A172 (cell line): ENCODE measurements at regions not wholly inside any gene's neighbourhood (a gene's known extent, or its start where the extent isn't known, plus 50 kb on each side); places are given as distances from the start of the nearest gene placed in this dataset.
A peak's percentile ranks its signal among the peaks of the same experiment; 100 is the strongest.

Source experiments
- DNase-seq: peaks from one replicate; pipeline ENCODE4 v3.0.0-alpha.2; 2015; ENCODE audit warnings: low spot score

- DNase-seq, result no peak
These were observed 749.3 kb upstream of the GOLIM4 start for GRCh38 chr3:168844894-168845482.

GRCh38 chr3:168844472-168844871 lies 748.7 kb upstream of the GOLIM4 start:
- DNase-seq, result no peak

- DNase-seq, result no peak
These were observed 747.8 kb upstream of the GOLIM4 start for GRCh38 chr3:168843481-168843880.

DNA sequence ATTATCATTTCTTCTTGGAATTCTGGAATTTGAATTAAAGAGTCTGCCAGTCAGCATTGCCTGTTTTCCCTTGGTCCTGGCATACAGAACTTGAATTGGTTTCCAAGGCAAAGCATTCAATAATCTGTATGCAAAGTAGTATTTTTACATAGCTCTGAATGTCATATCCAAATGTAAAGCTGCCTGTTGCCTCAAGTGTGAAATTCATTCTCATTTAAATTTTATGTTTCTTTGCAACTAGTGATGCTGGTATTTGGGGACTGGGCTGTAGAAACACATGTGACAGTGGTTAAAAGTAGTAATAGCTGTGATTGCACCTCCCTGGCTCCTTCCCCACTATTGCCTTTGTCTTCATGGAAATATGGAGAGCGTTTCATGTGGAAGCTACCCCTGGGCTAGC lies 743.9 kb upstream of the GOLIM4 start:
- DNase-seq, result no peak

DNA sequence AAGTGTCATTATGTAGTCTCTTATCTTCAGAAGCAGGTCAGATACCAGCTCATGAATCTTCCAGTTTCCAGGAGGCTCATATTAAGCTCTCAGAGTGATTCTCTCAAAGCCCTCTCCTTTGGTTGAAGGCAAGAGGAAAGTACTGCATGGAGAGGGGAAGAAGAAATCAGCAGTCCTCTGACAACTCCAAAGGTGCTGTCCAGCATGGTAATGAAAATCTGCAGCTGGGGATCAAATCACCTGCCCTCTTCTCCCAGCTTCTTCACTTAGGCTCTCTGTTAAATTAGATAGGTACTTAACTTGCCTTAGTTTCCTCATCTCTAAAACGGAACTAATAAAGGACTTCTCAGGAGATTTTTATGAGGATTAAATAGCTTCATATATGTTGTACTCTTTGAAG lies 738.8 kb upstream of the GOLIM4 start:
- no peak for DNase-seq

- DNase-seq, result no peak
These were observed 733.2 kb upstream of the GOLIM4 start for GRCh38 chr3:168828943-168829342.

GRCh38 chr3:168828536-168828935 lies 732.8 kb upstream of the GOLIM4 start:
- no peak for DNase-seq

- no peak for DNase-seq
These were observed 732.3 kb upstream of the GOLIM4 start for GRCh38 chr3:168828014-168828413.

DNA sequence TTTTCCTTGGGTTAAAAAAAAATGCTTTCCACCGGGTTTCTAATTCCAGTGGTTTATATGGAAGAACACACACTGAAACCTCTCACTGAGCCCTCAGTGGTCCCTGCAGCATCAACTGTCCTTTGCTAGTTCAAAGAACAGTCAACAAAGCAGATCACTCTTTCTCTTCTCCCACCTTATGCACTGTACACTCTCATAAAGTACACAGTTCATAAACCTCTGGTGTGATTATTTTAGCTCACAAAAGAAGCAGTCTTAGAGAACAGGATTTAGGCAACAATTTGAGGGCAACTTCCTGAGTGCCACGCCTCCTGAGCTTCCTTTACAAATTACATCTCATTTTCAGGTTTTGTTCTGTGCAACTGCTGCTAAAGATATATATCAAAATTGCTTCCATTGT lies 728.4 kb upstream of the GOLIM4 start:
- DNase-seq, result no peak

DNA sequence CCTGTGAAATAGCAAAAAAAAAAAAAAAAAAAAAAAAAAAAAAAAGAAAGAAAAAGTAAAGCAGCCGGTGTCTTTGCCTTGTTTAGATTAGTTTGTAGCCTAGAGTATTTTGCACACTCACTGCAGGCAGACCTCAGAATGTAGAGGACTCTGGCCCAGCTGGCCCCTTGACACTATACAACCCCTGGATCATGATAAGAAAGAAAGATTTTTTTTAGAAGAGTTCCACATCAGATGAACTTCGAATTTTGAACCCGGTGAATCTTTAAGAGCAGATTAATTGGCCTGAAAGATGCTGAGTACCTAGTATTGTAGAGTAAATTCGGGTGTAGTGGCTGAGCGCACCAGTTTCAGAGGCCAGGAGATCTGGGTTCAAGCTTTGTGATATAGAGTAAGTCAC lies 727.7 kb upstream of the GOLIM4 start:
- DNase-seq, result no peak

DNA sequence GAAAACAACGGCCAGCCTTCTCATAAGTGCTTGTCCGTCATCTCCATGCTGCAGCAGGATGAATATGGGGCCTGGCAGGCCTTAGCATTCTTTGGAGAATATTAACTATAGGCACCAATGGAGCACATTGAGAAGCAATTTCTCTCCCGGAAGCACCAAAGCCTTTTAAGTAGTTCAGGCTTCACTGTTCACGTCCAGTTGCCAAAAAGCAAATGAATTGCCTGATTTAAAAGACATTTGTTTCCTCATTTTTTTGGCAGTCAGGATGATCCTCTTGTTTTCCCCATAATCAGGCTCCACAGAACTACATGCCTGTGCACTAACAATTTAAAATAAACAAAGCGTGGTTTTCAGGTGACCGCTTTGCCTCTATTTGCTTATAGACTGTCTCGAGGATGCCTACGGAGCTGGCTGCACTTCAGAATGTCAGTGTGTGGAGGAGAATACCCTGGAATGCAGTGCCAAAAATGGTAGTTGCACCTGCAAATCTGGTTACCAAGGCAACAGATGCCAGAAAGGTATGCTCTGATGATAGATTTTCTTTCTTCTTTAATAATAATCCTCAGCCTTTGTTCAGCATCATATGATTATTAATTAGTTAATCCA lies 725.2 kb upstream of the GOLIM4 start:
- no peak for DNase-seq

DNA sequence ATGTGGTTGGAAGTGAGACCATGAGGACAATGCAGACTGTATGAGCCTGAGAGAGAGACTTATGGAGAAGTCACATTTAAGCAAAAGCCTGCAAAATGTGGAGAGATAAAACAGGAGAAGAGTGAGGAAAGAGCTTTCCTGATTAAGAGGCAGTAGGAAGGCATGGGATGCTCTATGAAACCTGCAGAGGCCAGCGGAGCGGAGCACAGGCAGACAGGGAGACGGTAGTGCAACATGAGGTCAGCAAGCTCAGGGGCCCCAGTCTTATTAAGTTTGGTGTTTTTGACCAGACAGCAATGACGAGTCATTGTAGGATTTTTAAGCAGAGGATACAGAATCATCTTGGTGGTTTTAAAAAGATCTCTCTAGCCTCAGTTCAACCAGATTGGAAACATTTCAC lies 721.5 kb upstream of the GOLIM4 start:
- DNase-seq, result no peak

DNA sequence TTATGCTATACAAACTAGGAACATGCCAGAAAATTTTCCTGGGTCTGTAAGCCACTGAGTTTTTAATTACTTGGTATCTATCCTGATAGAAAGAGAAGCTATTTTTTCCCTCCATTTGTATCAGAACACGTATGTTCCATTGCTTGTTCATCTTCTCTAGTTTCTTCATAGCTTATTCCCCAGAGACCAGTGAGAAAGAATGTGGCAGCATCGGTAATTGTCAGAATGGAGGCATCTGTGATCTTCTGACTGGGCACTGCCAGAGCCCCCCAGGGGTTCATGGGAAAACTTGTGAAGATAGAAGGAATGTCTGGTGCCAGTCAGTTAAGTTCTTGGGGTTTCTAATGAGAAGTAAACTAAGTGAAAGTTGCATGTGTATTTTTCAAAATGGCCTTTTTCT lies 720.2 kb upstream of the GOLIM4 start:
- no peak for DNase-seq

DNA sequence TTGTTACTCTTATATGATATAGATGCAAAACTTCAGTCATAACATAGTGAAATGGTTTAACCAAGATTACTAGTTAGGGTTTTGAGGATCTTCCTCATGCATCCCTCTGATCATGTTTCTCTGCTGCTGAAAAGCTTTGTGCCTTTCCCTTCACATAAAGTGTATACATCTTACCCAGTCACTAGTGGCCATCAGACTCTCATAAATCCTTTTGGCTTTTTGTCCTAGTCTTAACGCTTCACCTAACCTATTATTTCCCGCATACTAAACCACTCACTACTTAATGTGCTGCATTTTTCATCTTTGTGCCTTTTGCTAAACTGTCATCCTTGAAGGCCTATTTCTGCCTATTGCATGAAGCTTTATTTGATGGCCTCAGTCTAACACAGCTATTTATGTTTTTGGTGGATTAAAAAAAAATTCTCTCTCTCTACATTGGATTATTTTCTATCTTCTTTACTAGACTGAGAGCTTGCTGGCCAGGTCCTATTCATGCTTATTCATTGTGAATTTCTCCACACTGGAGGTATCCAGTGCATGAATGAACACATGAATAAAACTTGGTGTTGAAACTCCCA lies 717.6 kb upstream of the GOLIM4 start:
- no peak for DNase-seq

DNA sequence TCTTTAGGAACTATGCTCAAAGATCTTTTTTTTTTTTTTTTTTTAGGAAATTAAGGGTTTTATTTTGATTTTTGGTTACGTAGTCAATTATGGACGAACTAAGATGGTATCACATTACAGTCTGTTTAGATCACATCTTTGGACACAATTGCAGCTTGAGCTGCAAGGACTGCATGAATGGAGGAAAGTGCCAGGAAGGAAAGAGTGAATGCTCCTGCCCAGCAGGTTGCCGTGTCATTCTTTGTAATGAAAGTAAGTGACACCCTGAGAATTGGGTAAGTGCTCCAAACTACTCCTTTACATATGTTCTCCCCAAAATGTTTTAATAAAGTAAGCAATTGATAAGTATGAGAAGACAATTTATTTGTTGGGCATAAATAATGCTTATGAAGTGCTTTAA lies 716.5 kb upstream of the GOLIM4 start:
- no peak for DNase-seq

DNA sequence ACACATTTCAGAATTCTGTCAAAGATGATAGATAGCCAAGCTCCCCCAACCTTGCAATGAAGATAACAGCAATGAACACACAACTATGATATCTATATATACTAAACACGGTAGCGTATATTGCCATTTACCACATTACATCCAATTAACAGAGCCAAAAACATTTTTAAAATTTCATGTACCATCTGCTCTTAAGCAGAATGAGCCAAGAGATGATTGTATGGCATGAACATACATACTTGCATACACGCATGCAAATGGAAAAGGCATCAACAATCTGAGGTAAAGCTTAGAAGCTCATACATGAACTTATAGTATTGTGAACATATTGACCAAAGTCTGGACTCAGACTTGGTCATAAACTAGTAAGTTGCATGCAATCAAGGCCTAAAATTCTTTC lies 712.9 kb upstream of the GOLIM4 start:
- DNase-seq, result no peak

DNA sequence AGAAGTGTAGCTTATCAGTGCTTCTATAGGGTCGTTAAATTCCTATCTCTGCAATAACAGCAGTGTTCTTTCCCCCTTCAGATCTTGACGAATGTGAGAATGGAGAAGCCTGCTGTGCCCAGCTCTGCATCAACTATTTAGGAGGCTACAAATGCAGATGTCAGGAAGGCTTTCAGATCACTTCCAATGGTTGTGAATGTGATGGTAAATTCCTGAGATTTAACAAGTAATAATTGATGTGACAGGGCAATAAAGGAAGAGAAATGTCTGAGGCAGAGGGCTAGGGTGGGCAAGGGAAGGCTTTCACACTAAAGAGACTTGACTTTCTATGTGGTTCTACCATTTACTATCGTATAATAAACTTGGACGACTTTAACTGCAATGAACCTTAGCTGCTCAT lies 711.7 kb upstream of the GOLIM4 start:
- DNase-seq, result no peak

- no peak for DNase-seq
These were observed 711.1 kb upstream of the GOLIM4 start for GRCh38 chr3:168806871-168807270.

DNA sequence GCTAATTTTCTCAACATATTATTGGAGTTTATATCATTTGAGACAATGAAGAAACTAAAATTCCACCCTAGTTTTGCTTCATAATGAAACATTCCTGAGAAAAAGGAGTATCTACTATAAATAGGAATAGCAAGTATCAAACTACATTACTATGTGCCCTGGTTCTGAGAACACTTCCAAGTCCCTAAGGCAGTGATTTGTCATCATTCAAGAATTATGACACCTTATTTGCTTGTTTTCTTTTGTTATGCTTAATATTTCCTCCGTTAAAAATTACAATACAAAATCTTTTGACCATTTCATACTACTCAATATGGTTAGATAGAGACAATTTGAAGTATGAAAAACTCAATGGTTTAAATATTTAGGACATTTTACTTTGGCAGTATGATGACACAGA lies 707.8 kb upstream of the GOLIM4 start:
- DNase-seq, result no peak

- no peak for DNase-seq
These were observed 707.0 kb upstream of the GOLIM4 start for GRCh38 chr3:168802766-168803165.

DNA sequence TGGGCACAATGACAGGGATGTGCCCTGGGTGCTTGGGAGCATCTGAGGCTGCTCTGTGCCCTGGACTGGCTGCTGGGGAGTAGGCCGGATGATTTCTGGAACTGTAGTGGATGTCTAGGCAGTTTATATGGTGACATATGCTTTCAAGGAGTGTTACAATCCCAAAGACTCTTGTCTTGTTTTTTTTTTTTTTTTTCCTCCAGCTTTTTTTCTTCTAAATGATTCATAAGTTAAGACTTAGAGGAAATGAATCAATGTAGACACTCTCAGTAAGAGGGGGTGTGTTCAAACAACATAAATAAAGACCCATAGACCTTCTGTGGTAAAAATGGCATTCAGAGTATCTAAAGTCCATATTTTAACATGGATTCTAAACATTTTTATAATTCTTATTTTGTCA lies 706.1 kb upstream of the GOLIM4 start:
- DNase-seq, result peak; percentile 75

GRCh38 chr3:168796339-168796738 lies 700.6 kb upstream of the GOLIM4 start:
- DNase-seq, result no peak

- no peak for DNase-seq
These were observed 698.7 kb upstream of the GOLIM4 start for GRCh38 chr3:168794427-168794826.

DNA sequence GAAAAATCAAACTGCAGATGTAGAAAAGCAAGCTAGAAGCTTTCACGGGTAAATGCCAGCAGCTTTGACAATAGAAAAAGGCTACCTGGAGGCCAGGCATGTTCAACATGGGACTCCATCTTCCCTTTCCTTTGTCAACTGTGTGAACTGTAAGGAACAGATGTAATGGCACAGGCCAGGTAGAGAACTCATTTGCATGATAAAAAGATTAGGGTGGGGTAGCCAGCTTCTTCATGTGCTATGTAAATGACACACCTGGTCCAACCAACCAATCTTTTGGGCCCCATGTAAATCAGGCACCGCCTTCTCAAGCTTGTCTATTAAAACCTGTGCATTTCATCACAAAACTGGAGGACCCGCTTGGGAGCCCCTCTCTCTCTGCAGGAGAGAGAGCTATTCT lies 686.5 kb upstream of the GOLIM4 start:
- DNase-seq, result no peak
